DOHH2 (cell line): ENCODE measurements at regions not wholly inside any gene's neighbourhood (a gene's known extent, or its start where the extent isn't known, plus 50 kb on each side); places are given as distances from the start of the nearest gene placed in this dataset.
"Not testable (repeated sequence)": the region's sequence is repeated elsewhere in the genome, so short reads cannot be mapped to it uniquely, and the experiment has no call there.

Source experiments
- H3F3A ChIP-seq: fragments of 200-600 bp; sonication (generic), shearing (Covaris generic); 2 replicates; pipeline ENCODE4 v1.6.0; 2016; ENCODE audit warnings: antibody characterized with exemption, mild to moderate bottlenecking; ENCODE audit not compliant: control insufficient read depth, insufficient read depth
- H3K27ac ChIP-seq: fragments of 200-600 bp; sonication (generic); 2 replicates; pipeline ENCODE4 v1.5.1; 2014; ENCODE audit warnings: low read depth, mild to moderate bottlenecking, low read length, moderate library complexity
- H3K27me3 ChIP-seq: fragments of 200-600 bp; sonication (generic); 2 replicates; pipeline ENCODE4 v1.6.1; 2014; ENCODE audit warnings: mild to moderate bottlenecking, low read length, mixed read lengths; ENCODE audit not compliant: control insufficient read depth
- H3K36me3 ChIP-seq: fragments of 200-600 bp; sonication (generic); 2 replicates; pipeline ENCODE4 v1.6.1; 2014; ENCODE audit warnings: mild to moderate bottlenecking, low read length, moderate library complexity, mixed read lengths; ENCODE audit not compliant: control insufficient read depth
- H3K4me1 ChIP-seq: fragments of 200-600 bp; sonication (generic); 2 replicates; pipeline ENCODE4 v1.6.1; 2014; ENCODE audit warnings: mild to moderate bottlenecking, low read length, mixed read lengths; ENCODE audit not compliant: control insufficient read depth
- H3K4me2 ChIP-seq: fragments of 200-600 bp; sonication (generic); 2 replicates; pipeline ENCODE4 v1.6.0; 2014; ENCODE audit warnings: mild to moderate bottlenecking, low read length, moderate library complexity
- H3K4me3 ChIP-seq: fragments of 200-600 bp; sonication (generic); 2 replicates; pipeline ENCODE4 v1.5.1; 2014; ENCODE audit warnings: mild to moderate bottlenecking, low read length, mixed read lengths
- H3K79me2 ChIP-seq: fragments of 200-600 bp; sonication (generic); 2 replicates; pipeline ENCODE4 v1.6.1; 2014; ENCODE audit warnings: mild to moderate bottlenecking, low read length, mixed read lengths; ENCODE audit not compliant: control insufficient read depth
- H3K9me2 ChIP-seq: fragments of 200-600 bp; sonication (generic); replicated peaks from 2 replicates; pipeline ENCODE4 v1.6.1; 2014; ENCODE audit warnings: mild to moderate bottlenecking, low read length, mixed read lengths; ENCODE audit not compliant: control insufficient read depth
- H3K9me3 ChIP-seq: fragments of 200-600 bp; sonication (generic); 2 replicates; pipeline ENCODE4 v1.6.1; 2014; ENCODE audit warnings: antibody characterized with exemption, low read length, mixed read lengths; ENCODE audit not compliant: control insufficient read depth, insufficient read depth
- H4K20me1 ChIP-seq: fragments of 200-600 bp; sonication (generic); 2 replicates; pipeline ENCODE4 v1.6.0; 2014; ENCODE audit warnings: low read depth, mild to moderate bottlenecking, antibody characterized with exemption, low read length, moderate library complexity; ENCODE audit not compliant: control insufficient read depth, insufficient read depth
- EZH2phosphoT487 ChIP-seq: fragments of 200-600 bp; sonication (generic); IDR thresholded peaks from 2 replicates; pipeline ENCODE4 v1.6.1; 2017; ENCODE audit warnings: borderline replicate concordance, mild to moderate bottlenecking, antibody characterized with exemption, low read length, moderate library complexity, mixed read lengths
- TF ChIP-seq, protein P1 (sequence below): fragments of 200-600 bp; sonication (generic); IDR thresholded peaks from one replicate; pipeline ENCODE4 v1.5.1; 2014; ENCODE audit warnings: antibody characterized with exemption, mild to moderate bottlenecking, low read depth, low read length; ENCODE audit not compliant: poor library complexity, severe bottlenecking

DNA sequence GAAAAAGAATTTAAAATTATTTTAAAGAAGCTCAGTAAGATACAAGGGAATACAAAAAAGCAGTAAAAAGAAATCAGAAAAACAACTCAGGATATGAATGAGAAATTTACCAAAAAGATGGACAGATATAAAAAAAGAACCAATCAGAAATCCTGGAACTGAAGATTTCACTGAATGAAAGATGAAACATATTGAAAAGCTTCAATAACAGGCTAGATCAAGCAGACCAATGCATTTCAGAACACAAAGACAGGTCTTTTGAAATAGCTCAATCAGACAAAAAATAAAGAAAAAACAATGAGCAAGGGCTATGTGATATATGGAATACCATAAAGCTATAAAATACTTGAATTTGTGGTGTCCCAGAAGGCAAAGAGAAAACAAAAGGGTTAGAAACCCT lies 322.6 kb upstream of the POU5F2 start:
- Histone ChIP-seq H3K27me3 (no peaks in the 10 kb centered on the region), H3K4me1 (no peaks in the 10 kb centered on the region), H4K20me1 (no peaks in the 10 kb centered on the region), H3K36me3 (no peaks in the 10 kb centered on the region), H3K4me2 (no peak overlapping the region), H3K9me3 (peaks cover 10% of the 10 kb centered on the region; the same call in 1 of the 2 replicates), H3K27ac (no peak overlapping the region), H3K9me2 (no peaks in the 10 kb centered on the region), H3F3A (no peaks in the 10 kb centered on the region), H3K4me3 (no peak overlapping the region), H3K79me2 (peaks cover 29% of the 10 kb centered on the region)
- TF ChIP-seq EZH2phosphoT487: no peak
- TF ChIP-seq, protein P1, sequence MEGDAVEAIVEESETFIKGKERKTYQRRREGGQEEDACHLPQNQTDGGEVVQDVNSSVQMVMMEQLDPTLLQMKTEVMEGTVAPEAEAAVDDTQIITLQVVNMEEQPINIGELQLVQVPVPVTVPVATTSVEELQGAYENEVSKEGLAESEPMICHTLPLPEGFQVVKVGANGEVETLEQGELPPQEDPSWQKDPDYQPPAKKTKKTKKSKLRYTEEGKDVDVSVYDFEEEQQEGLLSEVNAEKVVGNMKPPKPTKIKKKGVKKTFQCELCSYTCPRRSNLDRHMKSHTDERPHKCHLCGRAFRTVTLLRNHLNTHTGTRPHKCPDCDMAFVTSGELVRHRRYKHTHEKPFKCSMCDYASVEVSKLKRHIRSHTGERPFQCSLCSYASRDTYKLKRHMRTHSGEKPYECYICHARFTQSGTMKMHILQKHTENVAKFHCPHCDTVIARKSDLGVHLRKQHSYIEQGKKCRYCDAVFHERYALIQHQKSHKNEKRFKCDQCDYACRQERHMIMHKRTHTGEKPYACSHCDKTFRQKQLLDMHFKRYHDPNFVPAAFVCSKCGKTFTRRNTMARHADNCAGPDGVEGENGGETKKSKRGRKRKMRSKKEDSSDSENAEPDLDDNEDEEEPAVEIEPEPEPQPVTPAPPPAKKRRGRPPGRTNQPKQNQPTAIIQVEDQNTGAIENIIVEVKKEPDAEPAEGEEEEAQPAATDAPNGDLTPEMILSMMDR: no peak

DNA sequence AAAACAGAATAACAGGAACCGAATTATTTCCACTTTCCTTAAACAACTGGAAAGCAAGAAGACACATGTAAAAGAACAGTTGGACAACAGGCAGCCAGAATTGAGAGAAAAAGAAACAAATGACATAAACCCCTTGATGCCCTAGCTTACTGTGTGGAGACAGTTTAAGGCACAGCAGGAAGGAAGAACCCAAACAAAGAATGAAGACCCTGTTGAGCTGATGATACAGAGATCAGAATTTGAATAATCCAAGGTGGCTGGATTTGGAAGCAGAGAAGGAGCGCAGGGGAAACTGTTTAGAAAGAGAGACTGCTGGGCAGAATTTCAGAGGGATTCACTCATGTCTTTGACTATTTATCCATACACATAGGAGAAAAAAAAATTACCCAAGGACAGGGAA lies 316.3 kb upstream of the POU5F2 start:
- no peak overlapping the region for H3K27ac ChIP-seq
- no peaks in the 10 kb centered on the region for H3K4me1 ChIP-seq
- H4K20me1 ChIP-seq: no peaks in the 10 kb centered on the region
- H3K36me3 ChIP-seq: no peaks in the 10 kb centered on the region
- H3F3A ChIP-seq: no peaks in the 10 kb centered on the region
- peaks cover 8% of the 10 kb centered on the region for H3K79me2 ChIP-seq
- no peak overlapping the region for H3K4me3 ChIP-seq
- H3K9me3 ChIP-seq: no peaks in the 10 kb centered on the region
- no peaks in the 10 kb centered on the region for H3K27me3 ChIP-seq
- TF ChIP-seq, protein P1: no peak
- TF ChIP-seq EZH2phosphoT487: no peak
- no peaks in the 10 kb centered on the region for H3K9me2 ChIP-seq
- H3K4me2 ChIP-seq: no peak overlapping the region

DNA sequence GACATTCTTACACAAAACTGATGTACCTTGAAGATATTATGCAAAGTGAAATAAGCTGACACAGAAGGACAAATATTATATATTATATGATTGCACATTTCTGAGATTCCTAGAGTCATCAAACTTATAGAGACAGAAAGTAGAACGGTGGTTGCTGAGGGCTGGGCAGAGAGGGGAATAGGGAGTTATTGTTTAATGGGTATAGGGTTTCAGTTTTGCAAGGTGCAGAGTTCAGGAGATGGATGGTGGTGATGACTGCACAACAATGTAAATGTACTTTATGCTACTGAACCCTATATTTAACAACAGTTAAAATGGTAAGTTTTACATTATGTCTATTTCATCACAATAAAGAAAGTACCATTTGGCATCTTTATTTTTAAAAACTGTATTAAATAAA lies 315.8 kb upstream of the POU5F2 start:
- Histone ChIP-seq H3K27me3 (no peaks in the 10 kb centered on the region), H3K4me3 (no peak overlapping the region), H3K9me3 (no peaks in the 10 kb centered on the region), H3K4me1 (no peaks in the 10 kb centered on the region), H3K27ac (no peak overlapping the region), H3K9me2 (no peaks in the 10 kb centered on the region), H3K4me2 (no peak overlapping the region), H3K36me3 (no peaks in the 10 kb centered on the region), H4K20me1 (no peaks in the 10 kb centered on the region), H3K79me2 (peaks cover 4% of the 10 kb centered on the region), H3F3A (no peaks in the 10 kb centered on the region)
- TF ChIP-seq, protein P1: no peak
- no peak for TF ChIP-seq EZH2phosphoT487

DNA sequence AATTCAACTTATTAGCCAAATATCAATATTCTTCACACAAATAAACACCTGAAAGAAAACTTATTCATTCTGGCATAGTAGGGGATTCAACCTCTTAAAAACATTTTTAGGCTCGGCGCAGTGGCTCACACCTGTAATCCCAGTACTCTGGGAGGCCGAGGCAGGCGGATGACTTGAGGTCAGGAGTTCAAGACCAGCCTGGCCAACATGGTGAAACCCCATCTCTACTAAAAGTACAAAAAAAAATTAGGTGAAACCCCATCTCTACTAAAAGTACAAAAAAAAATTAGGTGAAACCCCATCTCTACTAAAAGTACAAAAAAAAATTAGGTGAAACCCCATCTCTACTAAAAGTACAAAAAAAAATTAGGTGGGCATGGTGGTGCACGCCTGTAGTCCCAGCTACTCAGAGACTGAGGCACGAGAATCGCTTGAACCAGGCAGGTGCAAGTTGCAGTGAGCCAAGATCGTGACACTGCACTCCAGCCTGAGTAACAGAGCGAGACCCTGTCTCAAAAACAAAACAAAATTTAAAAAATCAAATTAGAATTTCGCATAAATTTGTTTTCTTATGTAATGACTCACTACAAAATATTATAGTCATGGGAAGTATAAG lies 308.0 kb upstream of the POU5F2 start:
- not testable (repeated sequence) for H3K9me2 ChIP-seq, H3K9me3 ChIP-seq, H3K27me3 ChIP-seq, H3K36me3 ChIP-seq, H3K79me2 ChIP-seq, H3K4me2 ChIP-seq, H3K4me3 ChIP-seq, H4K20me1 ChIP-seq, H3K27ac ChIP-seq, H3F3A ChIP-seq, H3K4me1 ChIP-seq
